ENCODE measurements at regions not wholly inside any gene's neighbourhood (a gene's known extent, or its start where the extent isn't known, plus 50 kb on each side); places are given as distances from the start of the nearest gene placed in this dataset.
A peak's percentile ranks its signal among the peaks of the same experiment; 100 is the strongest.

GRCh38 chr17:65423346-65424140, 137.9 kb downstream of the AXIN2 start:
- H3K23ac ChIP-seq (ENCODE audit: low read depth, low read length) = no peak overlapping the region
- H3K14ac ChIP-seq (replicated peaks; ENCODE audit: low read depth, low read length) = no peak overlapping the region
- no peak overlapping the region for H2BK20ac ChIP-seq (ENCODE audit: low read depth, low read length)
- H3K9ac ChIP-seq (ENCODE audit: low read depth, low read length) = no peak overlapping the region
- H3K79me1 ChIP-seq (ENCODE audit: low read depth in 1 of 2, low read length in 2 of 2) = no peaks in the 10 kb centered on the region
- H2BK15ac ChIP-seq (ENCODE audit: low read depth, low read length) = no peak overlapping the region
- H3K9me3 ChIP-seq (ENCODE audit: control insufficient read depth, insufficient read depth, low read length) = no peaks in the 10 kb centered on the region; the same call in 1 of the 2 replicates
- WGBS, 2 experiments (ENCODE audit: extremely low coverage in 2 of 2, insufficient read length in 1 of 2) = 40% methylated on average over 1 of the region's 9 CpGs; no CpG with 5 or more reads in 1 of the 2 experiments
- H3K4me3 ChIP-seq (ENCODE audit: insufficient read depth, low read depth, low read length) = no peak overlapping the region
- H3K27me3 ChIP-seq (ENCODE audit: control insufficient read depth, insufficient read depth, low read length) = no peaks in the 10 kb centered on the region
- ChIA-PET CTCF (no interaction called here), POLR2A (ENCODE audit: unreplicated experiment) (no interaction called here)
- TF ChIP-seq MXI1 (IDR thresholded peaks at IDR 0.05; ENCODE audit: borderline replicate concordance, low read depth, low read length) (no peak), USF2 (IDR thresholded peaks at IDR 0.05; ENCODE audit: low read depth, low read length) (no peak), MAZ (IDR thresholded peaks at IDR 0.05; ENCODE audit: borderline replicate concordance, low read depth, low read length) (no peak), FOS (IDR thresholded peaks at IDR 0.05; ENCODE audit: low read depth, low read length) (no peak), POLR2A (IDR thresholded peaks at IDR 0.05; ENCODE audit: low read depth, low read length) (no peak), BHLHE40 (IDR thresholded peaks at IDR 0.05; ENCODE audit: low read depth, low read length) (no peak), RCOR1 (IDR thresholded peaks at IDR 0.05; ENCODE audit: insufficient replicate concordance, low read length) (no peak), CHD1 (IDR thresholded peaks at IDR 0.05; ENCODE audit: low read depth, low read length) (no peak), CEBPB (IDR thresholded peaks at IDR 0.05; ENCODE audit: low read depth, low read length) (no peak), RAD21 (IDR thresholded peaks at IDR 0.05; ENCODE audit: low read length) (no peak), ELK1 (IDR thresholded peaks at IDR 0.05; ENCODE audit: borderline replicate concordance, low read depth, low read length) (no peak), NFE2L2 (IDR thresholded peaks at IDR 0.05; ENCODE audit: low read depth, low read length) (no peak), SMC3 (IDR thresholded peaks at IDR 0.05; ENCODE audit: low read depth, low read length) (no peak), CTCF (conservative IDR thresholded peaks at IDR 0.05; ENCODE audit: low read depth, low read length) (no peak)
- intact Hi-C loops (cut with micrococcal nuclease) (no loop called here), in situ Hi-C loops (cut with MboI; ENCODE audit: low sequenced_read_pairs) (no loop called here), dilution Hi-C loops (cut with HindIII; ENCODE audit: low sequenced_read_pairs, unreplicated experiment) (no loop called here)
- H2BK5ac ChIP-seq (ENCODE audit: low read depth, low read length, poor library complexity, severe bottlenecking) = no peak overlapping the region
- ATAC-seq (ENCODE audit: low read depth) (no peak), DNase-seq (no peak)
- no peak overlapping the region for H3K4me2 ChIP-seq (ENCODE audit: low read depth, low read length)
- no peaks in the 10 kb centered on the region for H4K20me1 ChIP-seq (ENCODE audit: insufficient read depth, low read length)
- H3K56ac ChIP-seq (ENCODE audit: extremely low read depth, insufficient read depth, low read length) = no peak overlapping the region
- H2BK120ac ChIP-seq (ENCODE audit: low read depth, low read length) = no peak overlapping the region
- H4K8ac ChIP-seq (ENCODE audit: low read depth in 2 of 2, low read length in 2 of 2) = no peak overlapping the region
- H2AFZ ChIP-seq (replicated peaks; ENCODE audit: low read length, poor library complexity) = peak overlapping the region; percentile 56
- H2AK9ac ChIP-seq (replicated peaks; ENCODE audit: low read depth, low read length, poor library complexity) = no peak overlapping the region
- H3K18ac ChIP-seq (ENCODE audit: low read depth, low read length) = no peak overlapping the region
- H2AK5ac ChIP-seq (ENCODE audit: low read depth, low read length) = no peak overlapping the region
- H4K5ac ChIP-seq (ENCODE audit: low read depth, low read length) = no peak overlapping the region
- no peaks in the 10 kb centered on the region for H3K4me1 ChIP-seq (ENCODE audit: control insufficient read depth, insufficient read depth, low read length)
- H3K9me1 ChIP-seq (ENCODE audit: insufficient read depth, low read length) = no peaks in the 10 kb centered on the region; the same call in 1 of the 2 replicates
- no peaks in the 10 kb centered on the region for H3K36me3 ChIP-seq (ENCODE audit: control insufficient read depth, insufficient read depth, low read length)
- BruUV-seq (replicated peaks) = no TSS peak
- H3K4ac ChIP-seq (ENCODE audit: low read depth, low read length) = no peak overlapping the region
- no peak overlapping the region for H3K27ac ChIP-seq (ENCODE audit: insufficient read depth, low read length)
- H4K91ac ChIP-seq (ENCODE audit: insufficient read depth, low read depth, low read length) = no peak overlapping the region

Measured in IMR-90 (cell line).